ENCODE measurements at regions not wholly inside any gene's neighbourhood (a gene's known extent, or its start where the extent isn't known, plus 50 kb on each side); places are given as distances from the start of the nearest gene placed in this dataset.

- Histone ChIP-seq H3K36me3 (no peaks in the 10 kb centered on the region), H3K27ac (no peak overlapping the region), H3K4me1 (no peaks in the 10 kb centered on the region), H3K27me3 (no peaks in the 10 kb centered on the region), H3K9me3 (no peaks in the 10 kb centered on the region), H3K4me3 (no peak overlapping the region)
- DNase-seq = no peak
- TF ChIP-seq POLR2A (IDR thresholded peaks at IDR 0.05) (no peak), CTCF (IDR thresholded peaks at IDR 0.05) (no peak)
Measured at GRCh38 chr5:12320331-12320730, 416.1 kb upstream of the CTNND2 start.

GRCh38 chr5:12316812-12317211 lies 412.6 kb upstream of the CTNND2 start:
- H3K9me3 ChIP-seq = no peaks in the 10 kb centered on the region
- DNase-seq = no peak
- no peaks in the 10 kb centered on the region for H3K4me1 ChIP-seq

GRCh38 chr5:12315461-12315860 lies 411.2 kb upstream of the CTNND2 start:
- Histone ChIP-seq H3K4me1 (no peaks in the 10 kb centered on the region), H3K27me3 (no peaks in the 10 kb centered on the region), H3K27ac (no peak overlapping the region), H3K9me3 (no peaks in the 10 kb centered on the region), H3K36me3 (no peaks in the 10 kb centered on the region), H3K4me3 (no peak overlapping the region)
- TF ChIP-seq CTCF (IDR thresholded peaks at IDR 0.05) (no peak), POLR2A (IDR thresholded peaks at IDR 0.05) (no peak)
- no peak for DNase-seq

More at GRCh38 chr5:12316812-12317211, 412.6 kb upstream of the CTNND2 start:
- no peak for TF ChIP-seq CTCF (IDR thresholded peaks at IDR 0.05)
- TF ChIP-seq POLR2A (IDR thresholded peaks at IDR 0.05) = no peak
- no peak overlapping the region for H3K27ac ChIP-seq
- no peaks in the 10 kb centered on the region for H3K36me3 ChIP-seq
- no peak overlapping the region for H3K4me3 ChIP-seq
- no peaks in the 10 kb centered on the region for H3K27me3 ChIP-seq

- H3K9me3 ChIP-seq = no peaks in the 10 kb centered on the region
Measured at GRCh38 chr5:12313602-12314001, 409.4 kb upstream of the CTNND2 start.

GRCh38 chr5:12312343-12312742 lies 408.1 kb upstream of the CTNND2 start:
- Histone ChIP-seq H3K27ac (no peak overlapping the region), H3K27me3 (no peaks in the 10 kb centered on the region), H3K4me3 (no peak overlapping the region), H3K9me3 (no peaks in the 10 kb centered on the region), H3K4me1 (no peaks in the 10 kb centered on the region), H3K36me3 (no peaks in the 10 kb centered on the region)
- DNase-seq = no peak
- no peak for TF ChIP-seq POLR2A (IDR thresholded peaks at IDR 0.05)
- no peak for TF ChIP-seq CTCF (IDR thresholded peaks at IDR 0.05)

More at GRCh38 chr5:12313602-12314001, 409.4 kb upstream of the CTNND2 start:
- no peak for DNase-seq
- TF ChIP-seq POLR2A (IDR thresholded peaks at IDR 0.05) (no peak), CTCF (IDR thresholded peaks at IDR 0.05) (no peak)
- no peaks in the 10 kb centered on the region for H3K36me3 ChIP-seq
- no peaks in the 10 kb centered on the region for H3K4me1 ChIP-seq
- H3K4me3 ChIP-seq = no peak overlapping the region
- no peaks in the 10 kb centered on the region for H3K27me3 ChIP-seq
- no peak overlapping the region for H3K27ac ChIP-seq

- Histone ChIP-seq H3K27me3 (no peaks in the 10 kb centered on the region), H3K9me3 (no peaks in the 10 kb centered on the region), H3K4me1 (no peaks in the 10 kb centered on the region), H3K4me3 (no peak overlapping the region), H3K27ac (no peak overlapping the region), H3K36me3 (no peaks in the 10 kb centered on the region)
- no peak for TF ChIP-seq POLR2A (IDR thresholded peaks at IDR 0.05)
- TF ChIP-seq CTCF (IDR thresholded peaks at IDR 0.05) = no peak
- DNase-seq = no peak
Measured at GRCh38 chr5:12294151-12294550, 389.9 kb upstream of the CTNND2 start.

All from Peyer's patch (tissue), 4 donors.